Stomach (tissue), 8 donors: ENCODE measurements at regions not wholly inside any gene's neighbourhood (a gene's known extent, or its start where the extent isn't known, plus 50 kb on each side); places are given as distances from the start of the nearest gene placed in this dataset.
"Not testable (repeated sequence)": the region's sequence is repeated elsewhere in the genome, so short reads cannot be mapped to it uniquely, and the experiment has no call there.

ENCODE experiments used
- DNase-seq, 2 donors: peaks; one replicate each; pipeline versions ENCODE4 v3.0.0 to v3.0.0-alpha.2; 2013 to 2019
- H3K27ac ChIP-seq, 5 donors: fragments of 200-600 bp in 4 of 5; sonication (generic) in 4 of 5; one replicate each; pipeline ENCODE4 v1.5.1; 2013 to 2019; ENCODE audit warnings: mild to moderate bottlenecking in 1 of 5, moderate library complexity in 1 of 5
- H3K27me3 ChIP-seq, 3 donors: fragments of 200-600 bp; sonication (generic); one replicate each; pipeline ENCODE4 v1.5.1; 2017 to 2019; ENCODE audit warnings: mixed run types in 1 of 3
- H3K36me3 ChIP-seq, 4 donors: fragments of 200-600 bp; sonication (generic); 1 replicate in 3 of 4; 2 replicates in 1 of 4; pipeline ENCODE4 v1.5.1; 2016 to 2019
- H3K4me1 ChIP-seq, 4 donors: fragments of 200-600 bp; sonication (generic); one replicate each; pipeline ENCODE4 v1.5.1; 2016 to 2019
- H3K4me3 ChIP-seq, 4 donors: fragments of 200-600 bp; sonication (generic) in 3 of 4; one replicate each; pipeline ENCODE4 v1.5.1; 2016 to 2019; ENCODE audit warnings: mild to moderate bottlenecking in 1 of 4
- H3K9me3 ChIP-seq, 4 donors: fragments of 200-600 bp; sonication (generic); one replicate each; pipeline ENCODE4 v1.5.1; 2016 to 2019
- EP300 ChIP-seq: sonication (generic); formaldehyde crosslinking; IDR thresholded peaks from one replicate; pipeline ENCODE4 v1.6.1; 2017; ENCODE audit warnings: antibody characterized with exemption
- POLR2A ChIP-seq, 4 donors: fragments of 450-650 bp; IDR thresholded peaks; one replicate each; pipeline ENCODE4 v1.6.1; 2016; ENCODE audit warnings: antibody characterized with exemption in 4 of 4, control low read depth in 2 of 4, mild to moderate bottlenecking in 1 of 4, moderate library complexity in 1 of 4
- POLR2AphosphoS5 ChIP-seq, 3 donors: sonication (generic); formaldehyde crosslinking; IDR thresholded peaks; one replicate each; pipeline ENCODE4 v1.6.1; 2016; ENCODE audit warnings: antibody characterized with exemption in 3 of 3
- WGBS, 5 donors: extraction: QIAGEN DNeasy Blood & Tissue Kit in 3 of 5; methylation state at CpG; one replicate each; pipeline versions ENCODE4 v1.1.5 to v1.1.7; 2013 to 2018; 5-methylcytosine and 5-hydroxymethylcytosine counted together
- intact Hi-C: fragments of 100-400 bp; cut with DNase I; formaldehyde crosslinking; loops from one replicate; pipeline ENCODE4 v1.15.1; 2023; ENCODE audit warnings: low total_unique reads
- TF ChIP-seq, protein P1 (sequence below), 7 experiments: fragments of 450-650 bp in 4 of 7; fragments of 200-600 bp in 3 of 7; sonication (generic) in 3 of 7; IDR thresholded peaks; one replicate each; pipeline ENCODE4 v1.5.1; 2016 to 2019; ENCODE audit warnings: antibody characterized with exemption in 7 of 7, control low read depth in 2 of 7, mild to moderate bottlenecking in 1 of 7
- donor health status: healthy with polysubstance abuse.
- donor health status: Bipolar disorder and iron deficiency.
- donor health status: healthy.

DNA sequence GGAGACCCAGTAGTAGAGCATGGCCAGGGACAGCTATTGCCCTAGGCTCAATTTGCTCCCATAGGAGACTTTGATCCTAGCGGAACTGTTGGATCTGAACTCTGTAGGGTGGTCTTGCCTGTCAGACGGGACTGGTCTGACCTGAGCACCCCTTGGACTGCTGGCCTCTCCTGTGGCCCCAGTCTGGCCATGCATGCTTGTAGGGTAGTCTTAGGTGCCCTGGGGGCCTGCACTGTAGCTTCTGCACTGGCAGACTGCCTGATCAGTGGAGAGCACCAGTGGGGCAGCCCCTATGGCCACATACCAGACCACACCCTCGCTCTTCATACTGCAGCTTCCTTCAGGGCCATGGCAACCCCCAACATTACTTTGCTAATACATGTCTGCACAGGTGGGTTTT is 396.1 kb upstream of the GRAMD2B start:
- H3K27me3 ChIP-seq: no peaks in the 10 kb centered on the region
- no peak for TF ChIP-seq EP300
- no peak for TF ChIP-seq POLR2AphosphoS5 (IDR thresholded peaks at IDR 0.05)
- TF ChIP-seq POLR2A (IDR thresholded peaks at IDR 0.05): no peak
- TF ChIP-seq, protein P1, sequence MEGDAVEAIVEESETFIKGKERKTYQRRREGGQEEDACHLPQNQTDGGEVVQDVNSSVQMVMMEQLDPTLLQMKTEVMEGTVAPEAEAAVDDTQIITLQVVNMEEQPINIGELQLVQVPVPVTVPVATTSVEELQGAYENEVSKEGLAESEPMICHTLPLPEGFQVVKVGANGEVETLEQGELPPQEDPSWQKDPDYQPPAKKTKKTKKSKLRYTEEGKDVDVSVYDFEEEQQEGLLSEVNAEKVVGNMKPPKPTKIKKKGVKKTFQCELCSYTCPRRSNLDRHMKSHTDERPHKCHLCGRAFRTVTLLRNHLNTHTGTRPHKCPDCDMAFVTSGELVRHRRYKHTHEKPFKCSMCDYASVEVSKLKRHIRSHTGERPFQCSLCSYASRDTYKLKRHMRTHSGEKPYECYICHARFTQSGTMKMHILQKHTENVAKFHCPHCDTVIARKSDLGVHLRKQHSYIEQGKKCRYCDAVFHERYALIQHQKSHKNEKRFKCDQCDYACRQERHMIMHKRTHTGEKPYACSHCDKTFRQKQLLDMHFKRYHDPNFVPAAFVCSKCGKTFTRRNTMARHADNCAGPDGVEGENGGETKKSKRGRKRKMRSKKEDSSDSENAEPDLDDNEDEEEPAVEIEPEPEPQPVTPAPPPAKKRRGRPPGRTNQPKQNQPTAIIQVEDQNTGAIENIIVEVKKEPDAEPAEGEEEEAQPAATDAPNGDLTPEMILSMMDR (IDR thresholded peaks at IDR 0.05): no peak
- no peak overlapping the region for H3K27ac ChIP-seq
- intact Hi-C loops: no loop called here
- no peak overlapping the region for H3K4me3 ChIP-seq
- H3K36me3 ChIP-seq: no peaks in the 10 kb centered on the region
- 94 to 100% (median 98%) methylated on average over 1 to 3 of the region's 3 CpGs for WGBS, 5 donors
- H3K4me1 ChIP-seq: no peaks in the 10 kb centered on the region
- H3K9me3 ChIP-seq: peaks cover 6 to 40% (median 13%) of the 10 kb centered on the region in 4 donors
- DNase-seq: no peak

DNA sequence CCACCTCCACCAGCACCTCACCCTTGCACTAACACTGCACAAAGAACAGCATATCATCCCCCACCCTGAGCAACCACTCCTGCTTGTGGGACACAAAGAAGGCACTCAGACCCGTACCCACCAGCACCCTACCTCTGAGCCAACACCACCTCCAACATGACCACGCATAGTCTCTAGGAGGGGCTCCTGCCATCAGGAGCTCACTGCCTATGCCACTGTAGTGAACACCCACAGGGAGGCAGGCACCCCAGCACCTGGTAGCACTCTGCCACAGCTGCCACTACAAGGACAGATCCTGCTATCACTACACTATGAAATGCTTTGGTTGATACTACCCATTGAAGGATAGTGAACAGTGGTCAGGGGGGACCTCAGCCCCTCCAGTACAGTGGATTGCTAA is 395.6 kb upstream of the GRAMD2B start:
- Histone ChIP-seq H3K4me3 (no peak overlapping the region), H3K27ac (no peak overlapping the region), H3K27me3 (no peaks in the 10 kb centered on the region), H3K4me1 (no peaks in the 10 kb centered on the region), H3K9me3 (peaks cover 6 to 40% (median 13%) of the 10 kb centered on the region in 4 donors), H3K36me3 (no peaks in the 10 kb centered on the region)
- 95 to 100% (median 99%) methylated on average over 2 of the region's 2 CpGs; no CpG with 5 or more reads in 1 of the 5 donors for WGBS, 5 donors
- DNase-seq: no peak
- intact Hi-C loops: no loop called here
- TF ChIP-seq, protein P1 (IDR thresholded peaks at IDR 0.05): no peak
- TF ChIP-seq POLR2AphosphoS5 (IDR thresholded peaks at IDR 0.05) (no peak), EP300 (no peak), POLR2A (IDR thresholded peaks at IDR 0.05) (no peak)

DNA sequence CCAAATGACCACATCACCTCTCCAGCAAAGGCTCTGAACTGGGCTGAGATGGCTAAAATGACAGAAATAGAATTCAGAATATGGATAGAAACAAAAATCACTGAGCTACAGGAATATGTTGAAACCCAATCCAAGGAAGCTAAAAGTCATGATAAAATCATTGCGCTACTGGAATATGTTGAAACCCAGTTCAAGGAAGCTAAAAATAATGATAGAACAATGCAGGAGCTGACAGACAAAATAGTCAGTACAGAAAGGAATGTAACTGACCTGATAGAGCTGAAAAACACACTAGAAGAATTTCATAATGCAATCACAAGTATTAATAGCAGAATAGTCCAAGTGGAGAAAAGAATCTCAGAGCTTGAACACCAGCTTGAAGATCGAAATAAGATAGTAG is 394.9 kb upstream of the GRAMD2B start:
- Histone ChIP-seq H3K27me3 (no peaks in the 10 kb centered on the region), H3K27ac (no peak overlapping the region), H3K4me1 (no peaks in the 10 kb centered on the region), H3K9me3 (peaks cover 6 to 40% (median 13%) of the 10 kb centered on the region in 4 donors), H3K4me3 (no peak overlapping the region), H3K36me3 (no peaks in the 10 kb centered on the region)
- intact Hi-C loops: no loop called here
- 92 to 98% (median 97%) methylated on average over 2 of the region's 2 CpGs for WGBS, 5 donors
- TF ChIP-seq POLR2A (IDR thresholded peaks at IDR 0.05) (no peak), EP300 (no peak), POLR2AphosphoS5 (IDR thresholded peaks at IDR 0.05) (no peak)
- TF ChIP-seq, protein P1 (IDR thresholded peaks at IDR 0.05): no peak
- no peak for DNase-seq

DNA sequence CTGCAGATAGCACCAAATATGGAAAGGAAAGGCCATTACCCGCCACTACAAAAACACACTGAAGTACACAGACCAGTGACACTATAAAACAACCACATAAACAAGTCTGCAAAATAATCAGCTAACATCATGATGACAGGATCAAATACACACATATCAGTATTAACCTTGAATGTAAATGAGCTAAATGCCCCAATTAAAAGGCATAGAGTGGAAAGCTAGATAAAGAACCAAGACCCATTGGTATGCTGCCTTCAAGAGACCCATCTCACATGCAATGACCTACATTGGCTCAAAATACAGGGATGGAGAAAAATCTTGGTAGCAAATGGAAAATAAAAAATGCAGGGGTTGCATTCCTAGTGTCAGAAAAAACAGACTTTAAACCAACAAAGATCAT is 393.9 kb upstream of the GRAMD2B start:
- 83 to 100% (median 88%) methylated on average over 1 of the region's 1 CpG for WGBS, 5 donors

DNA sequence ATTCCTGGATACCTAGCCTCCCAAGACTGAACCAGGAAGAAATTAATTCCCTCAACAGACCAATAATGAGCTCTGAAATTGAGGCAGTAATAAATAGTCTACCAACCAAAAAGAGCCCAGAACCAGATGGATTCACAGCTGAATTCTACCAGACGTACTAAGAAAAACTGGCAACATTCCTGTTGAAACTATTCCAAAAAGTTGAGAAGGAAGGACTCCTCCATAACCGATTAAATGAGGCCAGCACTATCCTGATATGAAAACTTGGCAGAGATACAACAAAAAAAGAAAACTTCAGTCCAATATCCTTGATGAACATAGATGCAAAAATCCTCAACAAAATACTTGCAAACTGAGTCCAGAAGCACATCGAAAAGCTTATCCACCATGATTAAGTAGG is 392.5 kb upstream of the GRAMD2B start:
- 51 to 60% (median 55%) methylated on average over 3 of the region's 3 CpGs for WGBS, 5 donors
- TF ChIP-seq EP300 (no peak), POLR2A (IDR thresholded peaks at IDR 0.05) (no peak), POLR2AphosphoS5 (IDR thresholded peaks at IDR 0.05) (no peak)
- TF ChIP-seq, protein P1 (IDR thresholded peaks at IDR 0.05): no peak
- intact Hi-C loops: no loop called here
- no peaks in the 10 kb centered on the region for H3K4me1 ChIP-seq
- no peaks in the 10 kb centered on the region for H3K27me3 ChIP-seq
- H3K36me3 ChIP-seq: no peaks in the 10 kb centered on the region
- H3K9me3 ChIP-seq: peaks cover 6 to 40% (median 13%) of the 10 kb centered on the region in 4 donors
- H3K27ac ChIP-seq: no peak overlapping the region
- DNase-seq: no peak
- H3K4me3 ChIP-seq: no peak overlapping the region

More for the DNA sequence above, 393.9 kb upstream of the GRAMD2B start:
- peaks cover 6 to 40% (median 13%) of the 10 kb centered on the region in 4 donors for H3K9me3 ChIP-seq
- H3K4me3 ChIP-seq, intact Hi-C loops, H3K27me3 ChIP-seq, H3K36me3 ChIP-seq, H3K4me1 ChIP-seq, H3K27ac ChIP-seq, DNase-seq: not testable (repeated sequence)
